Heart right ventricle (tissue), 16 donors: ENCODE measurements at regions not wholly inside any gene's neighbourhood (a gene's known extent, or its start where the extent isn't known, plus 50 kb on each side); places are given as distances from the start of the nearest gene placed in this dataset.
"Not testable (repeated sequence)": the region's sequence is repeated elsewhere in the genome, so short reads cannot be mapped to it uniquely, and the experiment has no call there.

Source experiments
- ATAC-seq, 8 donors: fragments of 200-7000 bp; cut with Tn5 transposase; one replicate each; pipeline ENCODE4 v1.9.1; 2020; ENCODE audit warnings: mild to moderate bottlenecking in 8 of 8, moderate library complexity in 8 of 8, moderate number of reproducible peaks in 1 of 8
- DNase-seq, 2 donors: peaks; one replicate each; pipeline ENCODE4 v3.0.0-alpha.2; 2020
- H3K27ac ChIP-seq, 10 donors: fragments of 200-600 bp; sonication (generic) in 2 of 10; one replicate each; pipeline versions ENCODE4 v1.5.0 to v1.8.0; 2020 to 2022; ENCODE audit warnings: mild to moderate bottlenecking in 3 of 10
- H3K27me3 ChIP-seq, 7 donors: fragments of 200-600 bp; one replicate each; pipeline ENCODE4 v1.8.0; 2021 to 2022; ENCODE audit warnings: mild to moderate bottlenecking in 2 of 7
- H3K36me3 ChIP-seq, 9 donors: fragments of 200-600 bp; sonication (generic) in 1 of 9; one replicate each; pipeline versions ENCODE4 v1.5.0 to v1.8.0; 2020 to 2022; ENCODE audit warnings: mild to moderate bottlenecking in 2 of 9
- H3K4me1 ChIP-seq, 9 donors: fragments of 200-600 bp; sonication (generic) in 1 of 9; one replicate each; pipeline versions ENCODE4 v1.5.0 to v1.8.0; 2020 to 2022; ENCODE audit warnings: mild to moderate bottlenecking in 4 of 9
- H3K4me3 ChIP-seq, 10 donors: fragments of 200-600 bp; sonication (generic) in 2 of 10; one replicate each; pipeline versions ENCODE4 v1.5.0 to v1.8.0; 2020 to 2022; ENCODE audit warnings: mild to moderate bottlenecking in 7 of 10, moderate library complexity in 2 of 10
- H3K9me3 ChIP-seq, 11 donors: fragments of 200-600 bp in 10 of 11; sonication (generic) in 2 of 11; one replicate each; pipeline versions ENCODE4 v1.5.0 to v1.8.0; 2013 to 2022; ENCODE audit warnings: mild to moderate bottlenecking in 2 of 11, control low read depth in 1 of 11, moderate library complexity in 1 of 11
- CTCF ChIP-seq, 9 donors: fragments of 200-600 bp; sonication (generic) in 2 of 9; IDR thresholded peaks; one replicate each; pipeline versions ENCODE4 v1.5.0 to v1.8.0; 2021 to 2022; ENCODE audit warnings: antibody characterized with exemption in 9 of 9, mild to moderate bottlenecking in 5 of 9, moderate library complexity in 1 of 9
- WGBS, 2 donors: extraction: QIAGEN DNeasy Blood & Tissue Kit; methylation state at CpG; one replicate each; pipeline ENCODE4 v1.1.7; 2013; ENCODE audit warnings: inconsistent platforms in 1 of 2; 5-methylcytosine and 5-hydroxymethylcytosine counted together
- intact Hi-C, 10 donors: fragments of 100-400 bp; cut with DNase I; formaldehyde crosslinking; loops; one replicate each; pipeline versions ENCODE4 v1.11.1 to v1.14.2; 2022
- donor health status: Arrhythmogenic right ventricular cardiomyopathy.
- donor health status: ischemic (EF 13 %, LVEDD 7.1; RV severe dilation, severe dysfunction).
- donor health status: healthy with polysubstance abuse.
- donor health status: DM: no; HTN: yes; CAD: no.
- donor health status: DM: no; HTN: no; CAD: no.
- donor health status: ischemic (EF 25% LVEDD 6.9; RV normal size, moderate dysfunction).
- donor health status: ischemic (EF 25% LVEDD 5.7; RV mildly dilated, moderate dysfunction).
- donor health status: healthy.
- donor health status: DM: yes; HTN: yes; CAD: no.
- donor health status: Ischemic cardiomyopathy.
- donor health status: ischemic (EF 35%, LVEDD 5.7; RV mildly dilated, moderate dysfunction).
- donor health status: nonischemic (EF 11% LVEDD 7.7; RV severe dilation, severe dysfunction).
- donor health status: DM: yes; HTN: yes; CAD: no.
- donor health status: PGD.
- donor health status: ischemic (EF 29% LVEDD 5.4; RV normal size, mild dysfunction).
- donor health status: nonischemic (EF 23%, LVEDD 6.1; RV moderate dilation, normal function).

GRCh38 chr3:18188491-18188890 is 236.6 kb downstream of the SATB1 start:
- Histone ChIP-seq H3K27ac (no peak overlapping the region), H3K4me1 (no peaks in the 10 kb centered on the region), H3K27me3 (no peaks in the 10 kb centered on the region), H3K9me3 (no peaks in the 10 kb centered on the region), H3K4me3 (no peak overlapping the region), H3K36me3 (no peaks in the 10 kb centered on the region)
- no peak for TF ChIP-seq CTCF (IDR thresholded peaks at IDR 0.05)
- no peak for DNase-seq
- ATAC-seq: no peak
- 68 to 77% methylated on average over 3 of the region's 3 CpGs for WGBS, 2 donors
- intact Hi-C loops: no loop called here

GRCh38 chr3:18185624-18186023 is 239.5 kb downstream of the SATB1 start:
- Histone ChIP-seq H3K36me3 (no peaks in the 10 kb centered on the region), H3K4me1 (no peaks in the 10 kb centered on the region), H3K27ac (no peak overlapping the region), H3K27me3 (no peaks in the 10 kb centered on the region), H3K9me3 (no peaks in the 10 kb centered on the region), H3K4me3 (no peak overlapping the region)
- no peak for TF ChIP-seq CTCF (IDR thresholded peaks at IDR 0.05)
- DNase-seq (no peak), ATAC-seq (no peak)
- WGBS, 2 donors: 85 to 89% methylated on average over 1 of the region's 1 CpG
- intact Hi-C loops: no loop called here

- DNase-seq, H3K27ac ChIP-seq, ATAC-seq, H3K9me3 ChIP-seq, intact Hi-C loops, H3K27me3 ChIP-seq, H3K36me3 ChIP-seq, H3K4me1 ChIP-seq, H3K4me3 ChIP-seq: not testable (repeated sequence)
- WGBS, 2 donors: 79 to 84% methylated on average over 1 of the region's 1 CpG
Measured at GRCh38 chr3:18182923-18183322, 242.2 kb downstream of the SATB1 start.

GRCh38 chr3:18179521-18179920 is 245.6 kb downstream of the SATB1 start:
- Histone ChIP-seq H3K36me3 (no peaks in the 10 kb centered on the region), H3K9me3 (no peaks in the 10 kb centered on the region), H3K4me1 (no peaks in the 10 kb centered on the region), H3K27me3 (no peaks in the 10 kb centered on the region), H3K27ac (no peak overlapping the region), H3K4me3 (no peak overlapping the region)
- intact Hi-C loops: no loop called here
- whole genome bisulfite sequencing, 2 donors: 56 to 69% methylated on average over 3 of the region's 3 CpGs
- ATAC-seq: no peak
- no peak for DNase-seq
- TF ChIP-seq CTCF (IDR thresholded peaks at IDR 0.05): no peak

GRCh38 chr3:18177271-18177670 is 247.9 kb downstream of the SATB1 start:
- no peaks in the 10 kb centered on the region for H3K4me1 ChIP-seq
- ATAC-seq: no peak
- H3K9me3 ChIP-seq: no peaks in the 10 kb centered on the region
- H3K27me3 ChIP-seq: no peaks in the 10 kb centered on the region
- no peak overlapping the region for H3K4me3 ChIP-seq
- no peak for DNase-seq
- no peak overlapping the region for H3K27ac ChIP-seq
- H3K36me3 ChIP-seq: no peaks in the 10 kb centered on the region
- TF ChIP-seq CTCF (IDR thresholded peaks at IDR 0.05): no peak
- intact Hi-C loops: no loop called here
- WGBS, 2 donors: 78 to 87% methylated on average over 4 of the region's 4 CpGs

- H3K4me3 ChIP-seq, ATAC-seq: not testable (repeated sequence)
- WGBS, 2 donors: 64 to 67% methylated on average over 5 of the region's 5 CpGs
Measured at GRCh38 chr3:18173891-18174290, 251.2 kb downstream of the SATB1 start.

More at GRCh38 chr3:18173891-18174290, 251.2 kb downstream of the SATB1 start:
- H3K27ac ChIP-seq, H3K36me3 ChIP-seq, intact Hi-C loops, DNase-seq, H3K4me1 ChIP-seq, H3K27me3 ChIP-seq, H3K9me3 ChIP-seq: not testable (repeated sequence)
